Breast epithelium (tissue), 4 donors: ENCODE measurements at regions not wholly inside any gene's neighbourhood (a gene's known extent, or its start where the extent isn't known, plus 50 kb on each side); places are given as distances from the start of the nearest gene placed in this dataset.
"Not testable (repeated sequence)": the region's sequence is repeated elsewhere in the genome, so short reads cannot be mapped to it uniquely, and the experiment has no call there.

Experiments used
- DNase-seq, 2 donors: peaks; one replicate each; pipeline ENCODE4 v3.0.0-alpha.2; 2019; ENCODE audit warnings: low spot score in 2 of 2
- H3K27ac ChIP-seq, 2 donors: fragments of 200-600 bp; sonication (generic) in 1 of 2; one replicate each; pipeline ENCODE4 v1.5.1; 2016 to 2019; ENCODE audit warnings: mild to moderate bottlenecking in 1 of 2
- H3K27me3 ChIP-seq, 2 donors: fragments of 200-600 bp; sonication (generic) in 1 of 2; one replicate each; pipeline versions ENCODE4 v1.5.1 to v1.6.0; 2017 to 2019; ENCODE audit warnings: control low read depth in 1 of 2, mild to moderate bottlenecking in 1 of 2
- H3K36me3 ChIP-seq: fragments of 200-600 bp; one replicate; pipeline ENCODE4 v1.5.1; 2019
- H3K4me1 ChIP-seq, 2 donors: fragments of 200-600 bp; sonication (generic); one replicate each; pipeline ENCODE4 v1.5.1; 2016 to 2019; ENCODE audit warnings: control low read depth in 1 of 2
- H3K4me3 ChIP-seq, 3 donors: fragments of 200-600 bp; sonication (generic); 1 replicate in 2 of 3; 2 replicates in 1 of 3; pipeline ENCODE4 v1.5.1; 2016 to 2019; ENCODE audit warnings: mild to moderate bottlenecking in 3 of 3, moderate library complexity in 2 of 3
- H3K9me3 ChIP-seq, 2 donors: fragments of 200-600 bp; sonication (generic) in 1 of 2; one replicate each; pipeline ENCODE4 v1.5.1; 2016 to 2019; ENCODE audit warnings: control low read depth in 1 of 2
- CTCF ChIP-seq, 3 donors: fragments of 450-650 bp; IDR thresholded peaks; one replicate each; pipeline ENCODE4 v1.5.1; 2016 to 2017; ENCODE audit warnings: antibody characterized with exemption in 3 of 3, mild to moderate bottlenecking in 3 of 3, moderate library complexity in 3 of 3
- POLR2A ChIP-seq: fragments of 450-650 bp; IDR thresholded peaks from one replicate; pipeline ENCODE4 v1.6.1; 2016; ENCODE audit warnings: antibody characterized with exemption, mild to moderate bottlenecking, moderate library complexity
- POLR2AphosphoS5 ChIP-seq, 3 donors: sonication (generic); formaldehyde crosslinking; IDR thresholded peaks; one replicate each; pipeline ENCODE4 v1.6.1; 2017; ENCODE audit warnings: antibody characterized with exemption in 3 of 3
- intact Hi-C: fragments of 100-400 bp; cut with DNase I; formaldehyde crosslinking; loops from one replicate; pipeline ENCODE4 v1.15.1; 2023; ENCODE audit warnings: low total_unique reads

- Histone ChIP-seq H3K4me1 (no peaks in the 10 kb centered on the region), H3K27me3 (no peaks in the 10 kb centered on the region), H3K9me3 (no peaks in the 10 kb centered on the region), H3K4me3 (no peak overlapping the region), H3K36me3 (no peaks in the 10 kb centered on the region), H3K27ac (no peak overlapping the region)
- TF ChIP-seq CTCF (IDR thresholded peaks at IDR 0.05) (no peak), POLR2AphosphoS5 (IDR thresholded peaks at IDR 0.05) (no peak), POLR2A (no peak)
- no peak for DNase-seq
- intact Hi-C loops: no loop called here
These were observed 304.5 kb downstream of the CCSER2 start for GRCh38 chr10:84632866-84633265.

- Histone ChIP-seq H3K4me1 (no peaks in the 10 kb centered on the region), H3K27ac (no peak overlapping the region), H3K4me3 (no peak overlapping the region), H3K9me3 (peaks cover 0 to 8% of the 10 kb centered on the region in 2 donors), H3K36me3 (no peaks in the 10 kb centered on the region), H3K27me3 (no peaks in the 10 kb centered on the region)
- intact Hi-C loops: no loop called here
- TF ChIP-seq POLR2AphosphoS5 (IDR thresholded peaks at IDR 0.05) (no peak), POLR2A (no peak), CTCF (IDR thresholded peaks at IDR 0.05) (no peak)
- DNase-seq: no peak
These were observed 306.2 kb downstream of the CCSER2 start for GRCh38 chr10:84634636-84635035.

- H3K4me3 ChIP-seq, H3K4me1 ChIP-seq, DNase-seq, intact Hi-C loops, H3K9me3 ChIP-seq, H3K36me3 ChIP-seq, H3K27me3 ChIP-seq, H3K27ac ChIP-seq: not testable (repeated sequence)
These were observed 322.2 kb downstream of the CCSER2 start for GRCh38 chr10:84650628-84651027.

GRCh38 chr10:84654671-84655070 is 326.3 kb downstream of the CCSER2 start:
- intact Hi-C loops: no loop called here
- no peak for TF ChIP-seq CTCF (IDR thresholded peaks at IDR 0.05)
- no peak for TF ChIP-seq POLR2A
- TF ChIP-seq POLR2AphosphoS5 (IDR thresholded peaks at IDR 0.05): no peak

GRCh38 chr10:84659027-84659426 is 330.6 kb downstream of the CCSER2 start:
- H3K27me3 ChIP-seq: peaks cover 0 to 3% of the 10 kb centered on the region in 2 donors
- intact Hi-C loops: no loop called here
- DNase-seq: no peak
- no peaks in the 10 kb centered on the region for H3K4me1 ChIP-seq
- no peak overlapping the region for H3K27ac ChIP-seq
- H3K36me3 ChIP-seq: no peaks in the 10 kb centered on the region
- no peaks in the 10 kb centered on the region for H3K9me3 ChIP-seq
- no peak overlapping the region for H3K4me3 ChIP-seq
- TF ChIP-seq CTCF (IDR thresholded peaks at IDR 0.05): no peak
- TF ChIP-seq POLR2A: no peak
- TF ChIP-seq POLR2AphosphoS5 (IDR thresholded peaks at IDR 0.05): no peak

More at GRCh38 chr10:84654671-84655070, 326.3 kb downstream of the CCSER2 start:
- no peaks in the 10 kb centered on the region for H3K27me3 ChIP-seq
- no peaks in the 10 kb centered on the region for H3K4me1 ChIP-seq
- H3K36me3 ChIP-seq: no peaks in the 10 kb centered on the region
- no peak overlapping the region for H3K27ac ChIP-seq
- no peaks in the 10 kb centered on the region for H3K9me3 ChIP-seq
- no peak for DNase-seq
- H3K4me3 ChIP-seq: no peak overlapping the region
